A673 (cell line): ENCODE measurements at regions not wholly inside any gene's neighbourhood (a gene's known extent, or its start where the extent isn't known, plus 50 kb on each side); places are given as distances from the start of the nearest gene placed in this dataset.

Source experiments
- CTCF ChIP-seq: fragments of 300-800, 200-600 bp; sonication (generic); conservative IDR thresholded peaks from 2 replicates; pipeline ENCODE4 v1.5.1; 2017; ENCODE audit warnings: low read depth, mild to moderate bottlenecking, antibody characterized with exemption, low read length, moderate library complexity, mixed read lengths
- EZH2 ChIP-seq: fragments of 200-600 bp; sonication (generic); IDR thresholded peaks from 2 replicates; pipeline ENCODE4 v1.6.1; 2017; ENCODE audit warnings: borderline replicate concordance, low read depth, mild to moderate bottlenecking, mixed read lengths, antibody characterized with exemption, low read length; ENCODE audit not compliant: poor library complexity, severe bottlenecking

- TF ChIP-seq CTCF (no peak), EZH2 (no peak)
Measured at GRCh38 chr14:58769771-58770170, 132.0 kb downstream of the DACT1 start.
